Mesendoderm (in vitro differentiated cells): ENCODE measurements at regions not wholly inside any gene's neighbourhood (a gene's known extent, or its start where the extent isn't known, plus 50 kb on each side); places are given as distances from the start of the nearest gene placed in this dataset.

Source experiments
- DNase-seq: peaks from one replicate; pipeline ENCODE4 v3.0.0; 2013
- H2AK5ac ChIP-seq: 2 replicates; pipeline ENCODE4 v1.6.1; 2013; ENCODE audit warnings: low read length, inconsistent platforms
- H2BK120ac ChIP-seq: 2 replicates; pipeline ENCODE4 v1.6.1; 2013; ENCODE audit warnings: low read depth, mild to moderate bottlenecking, low read length, moderate library complexity, mixed read lengths
- H2BK15ac ChIP-seq: replicated peaks from 2 replicates; pipeline ENCODE4 v1.6.1; 2013; ENCODE audit warnings: low read depth, mild to moderate bottlenecking, moderate library complexity
- H2BK5ac ChIP-seq: 2 replicates; pipeline ENCODE4 v1.6.1; 2013; ENCODE audit warnings: low read length, inconsistent platforms
- H3K18ac ChIP-seq: 2 replicates; pipeline ENCODE4 v1.6.1; 2013; ENCODE audit warnings: mild to moderate bottlenecking, low read length, mixed read lengths
- H3K23ac ChIP-seq: one replicate; pipeline ENCODE4 v1.6.1; 2013; ENCODE audit warnings: low read length
- H3K27ac ChIP-seq: 2 replicates; pipeline ENCODE4 v1.5.1; 2013; ENCODE audit warnings: low read depth, mild to moderate bottlenecking, inconsistent platforms, low read length, moderate library complexity
- H3K27me3 ChIP-seq: 2 replicates; pipeline ENCODE4 v1.6.1; 2013; ENCODE audit warnings: low read length, control low read depth, mild to moderate bottlenecking, inconsistent platforms; ENCODE audit not compliant: insufficient read depth, poor library complexity
- H3K36me3 ChIP-seq: 2 replicates; pipeline ENCODE4 v1.6.1; 2013; ENCODE audit warnings: low read length, inconsistent platforms; ENCODE audit not compliant: control insufficient read depth, insufficient read depth
- H3K4ac ChIP-seq: one replicate; pipeline ENCODE4 v1.6.1; 2013; ENCODE audit warnings: low read depth, mild to moderate bottlenecking, low read length, moderate library complexity
- H3K4me1 ChIP-seq: 2 replicates; pipeline ENCODE4 v1.6.1; 2013; ENCODE audit warnings: low read depth, low read length, inconsistent platforms; ENCODE audit not compliant: control insufficient read depth
- H3K4me2 ChIP-seq: 2 replicates; pipeline ENCODE4 v1.6.1; 2013; ENCODE audit warnings: low read length
- H3K4me3 ChIP-seq: 2 replicates; pipeline ENCODE4 v1.5.1; 2013; ENCODE audit warnings: mild to moderate bottlenecking, low read length
- H3K56ac ChIP-seq: one replicate; pipeline ENCODE4 v1.6.1; 2013; ENCODE audit warnings: low read length
- H3K79me1 ChIP-seq: 2 replicates; pipeline ENCODE4 v1.6.1; 2013; ENCODE audit warnings: low read length, inconsistent platforms
- H3K79me2 ChIP-seq: 2 replicates; pipeline ENCODE4 v1.6.1; 2013; ENCODE audit warnings: mild to moderate bottlenecking, low read length; ENCODE audit not compliant: control insufficient read depth, insufficient read depth
- H3K9ac ChIP-seq: 2 replicates; pipeline ENCODE4 v1.6.1; 2013; ENCODE audit warnings: low read length, inconsistent platforms
- H4K5ac ChIP-seq: one replicate; pipeline ENCODE4 v1.6.1; 2013; ENCODE audit warnings: low read length
- H4K8ac ChIP-seq: one replicate; pipeline ENCODE4 v1.6.1; 2013; ENCODE audit warnings: low read depth, mild to moderate bottlenecking, control low read depth, low read length, moderate library complexity
- WGBS: extraction: QIAGEN DNeasy Blood & Tissue Kit; methylation state at CpG from one replicate; pipeline ENCODE4 v1.1.7; 2013; ENCODE audit warnings: low lambda C conversion rate, missing lambda C conversion rate; ENCODE audit not compliant: insufficient coverage; ENCODE audit errors: extremely low coverage; 5-methylcytosine and 5-hydroxymethylcytosine counted together

DNA sequence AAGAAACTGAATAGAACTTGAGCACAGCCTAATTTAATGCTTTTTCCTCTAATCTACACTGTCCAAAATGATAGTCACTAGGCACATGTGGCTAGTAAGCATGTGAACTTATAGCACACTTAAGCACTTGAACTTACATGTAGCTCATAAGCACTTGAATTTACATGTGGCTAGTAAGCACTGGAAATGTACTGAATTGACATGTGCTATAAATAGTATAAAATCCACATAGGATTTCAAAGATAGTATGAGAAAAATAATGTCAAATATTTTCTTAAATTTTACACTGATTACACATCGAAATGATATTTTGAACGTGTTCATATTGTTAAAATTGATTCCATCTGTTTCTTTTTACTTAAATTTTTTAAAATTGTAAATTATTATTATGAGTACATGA, 167.3 kb downstream of the CARTPT start:
- Histone ChIP-seq H3K79me1 (no peaks in the 10 kb centered on the region), H3K56ac (no peak overlapping the region), H3K23ac (no peak overlapping the region), H3K27ac (no peak overlapping the region), H3K4me2 (no peak overlapping the region), H3K9ac (no peak overlapping the region), H3K4ac (no peak overlapping the region), H2BK120ac (no peak overlapping the region), H3K36me3 (no peaks in the 10 kb centered on the region), H4K8ac (no peak overlapping the region), H3K79me2 (no peaks in the 10 kb centered on the region), H3K4me1 (no peaks in the 10 kb centered on the region), H2BK5ac (no peak overlapping the region), H3K27me3 (no peaks in the 10 kb centered on the region), H4K5ac (no peak overlapping the region), H3K4me3 (no peak overlapping the region), H2BK15ac (no peak overlapping the region), H3K18ac (no peak overlapping the region), H2AK5ac (no peak overlapping the region)
- no CpG with 5 or more reads among the region's 2 CpGs for WGBS
- no peak for DNase-seq

DNA sequence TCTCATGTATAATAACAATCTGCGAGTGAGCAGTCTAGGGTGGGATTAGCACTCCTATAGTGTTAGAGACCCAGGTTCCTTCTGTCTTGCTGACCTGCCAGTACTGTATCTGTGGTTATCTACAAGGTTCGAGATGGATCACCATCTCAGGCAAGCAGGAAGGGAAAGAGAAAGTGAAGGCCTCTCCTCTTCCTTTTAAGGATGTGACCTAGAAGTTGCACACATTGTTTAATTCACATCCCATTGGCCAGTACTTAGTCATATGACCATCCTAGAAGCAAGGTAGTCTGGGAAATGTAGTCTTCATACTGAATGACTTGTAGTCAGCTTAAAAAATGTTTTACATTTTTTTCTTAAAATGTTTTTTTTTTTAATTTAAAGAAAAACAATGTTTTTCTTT, 168.6 kb downstream of the CARTPT start:
- H3K23ac ChIP-seq, result no peak overlapping the region
- no peak overlapping the region for H3K9ac ChIP-seq
- no peaks in the 10 kb centered on the region for H3K27me3 ChIP-seq
- no peak overlapping the region for H2BK5ac ChIP-seq
- no peak overlapping the region for H4K8ac ChIP-seq
- H3K4ac ChIP-seq, result no peak overlapping the region
- H3K4me3 ChIP-seq, result no peak overlapping the region
- H3K4me1 ChIP-seq, result no peaks in the 10 kb centered on the region
- H3K79me1 ChIP-seq, result no peaks in the 10 kb centered on the region
- H4K5ac ChIP-seq, result no peak overlapping the region
- no CpG with 5 or more reads among the region's 2 CpGs for WGBS
- no peak overlapping the region for H3K4me2 ChIP-seq
- H3K79me2 ChIP-seq, result no peaks in the 10 kb centered on the region
- H2AK5ac ChIP-seq, result no peak overlapping the region
- no peak overlapping the region for H2BK120ac ChIP-seq
- H3K27ac ChIP-seq, result no peak overlapping the region
- H3K18ac ChIP-seq, result no peak overlapping the region
- H2BK15ac ChIP-seq, result no peak overlapping the region
- peak; percentile 89 for DNase-seq
- H3K36me3 ChIP-seq, result no peaks in the 10 kb centered on the region
- no peak overlapping the region for H3K56ac ChIP-seq

DNA sequence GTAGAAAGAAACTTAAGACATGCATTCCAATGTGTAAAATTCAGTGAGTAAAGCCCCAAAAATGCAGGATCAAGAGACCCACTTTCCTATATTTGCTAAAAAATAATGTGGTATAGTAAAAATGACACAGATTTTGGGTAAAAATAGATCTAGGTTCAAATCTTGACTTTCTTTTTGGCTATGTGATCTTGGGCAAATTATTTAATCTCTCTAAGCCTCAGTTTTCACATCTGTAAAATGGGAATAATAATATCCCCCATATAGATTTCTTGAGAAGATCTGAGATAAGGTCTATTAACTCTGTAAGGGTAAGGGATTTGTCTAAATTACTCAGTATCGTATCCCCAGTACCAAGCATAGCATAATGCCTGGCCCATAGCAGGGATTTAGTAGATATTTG, 172.3 kb downstream of the CARTPT start:
- Histone ChIP-seq H4K8ac (no peak overlapping the region), H3K9ac (no peak overlapping the region), H3K4ac (no peak overlapping the region), H3K4me1 (no peaks in the 10 kb centered on the region), H2BK5ac (no peak overlapping the region), H3K27ac (no peak overlapping the region), H3K18ac (no peak overlapping the region), H4K5ac (no peak overlapping the region), H3K4me2 (no peak overlapping the region), H3K56ac (no peak overlapping the region), H3K36me3 (no peaks in the 10 kb centered on the region), H3K4me3 (no peak overlapping the region), H3K27me3 (no peaks in the 10 kb centered on the region), H2BK15ac (no peak overlapping the region), H2BK120ac (no peak overlapping the region), H2AK5ac (no peak overlapping the region), H3K79me2 (no peaks in the 10 kb centered on the region), H3K79me1 (no peaks in the 10 kb centered on the region), H3K23ac (no peak overlapping the region)
- WGBS, result no CpG with 5 or more reads among the region's 1 CpG
- DNase-seq, result no peak

DNA sequence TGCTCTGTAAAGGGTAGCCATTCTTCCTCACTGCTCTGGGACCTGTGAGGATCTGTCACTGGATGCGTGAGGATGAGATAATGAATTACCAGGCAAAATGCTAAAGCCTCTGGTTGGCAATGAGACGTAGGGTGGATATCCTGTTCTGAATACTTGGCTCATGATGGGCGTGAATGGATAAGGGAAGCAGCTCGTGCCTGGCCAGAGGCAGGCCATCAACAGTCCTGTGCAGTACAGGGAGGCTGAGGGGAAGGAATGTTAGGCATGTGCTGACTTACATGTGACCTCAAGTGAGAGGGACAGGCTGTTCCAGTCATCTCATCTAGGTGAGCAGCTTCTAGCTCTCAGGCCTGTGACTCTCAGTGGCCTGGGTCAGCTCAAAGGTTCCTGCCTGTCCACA, 172.8 kb downstream of the CARTPT start:
- Histone ChIP-seq H3K27ac (no peak overlapping the region), H2BK120ac (no peak overlapping the region), H3K18ac (no peak overlapping the region), H3K4ac (no peak overlapping the region), H3K9ac (no peak overlapping the region), H4K5ac (no peak overlapping the region), H3K79me1 (no peaks in the 10 kb centered on the region), H3K79me2 (no peaks in the 10 kb centered on the region), H3K23ac (no peak overlapping the region), H4K8ac (no peak overlapping the region), H2AK5ac (no peak overlapping the region), H2BK5ac (no peak overlapping the region), H3K56ac (no peak overlapping the region), H2BK15ac (no peak overlapping the region), H3K36me3 (no peaks in the 10 kb centered on the region), H3K4me2 (no peak overlapping the region), H3K27me3 (no peaks in the 10 kb centered on the region), H3K4me3 (no peak overlapping the region), H3K4me1 (no peaks in the 10 kb centered on the region)
- peak; percentile 96 for DNase-seq
- no CpG with 5 or more reads among the region's 4 CpGs for WGBS

DNA sequence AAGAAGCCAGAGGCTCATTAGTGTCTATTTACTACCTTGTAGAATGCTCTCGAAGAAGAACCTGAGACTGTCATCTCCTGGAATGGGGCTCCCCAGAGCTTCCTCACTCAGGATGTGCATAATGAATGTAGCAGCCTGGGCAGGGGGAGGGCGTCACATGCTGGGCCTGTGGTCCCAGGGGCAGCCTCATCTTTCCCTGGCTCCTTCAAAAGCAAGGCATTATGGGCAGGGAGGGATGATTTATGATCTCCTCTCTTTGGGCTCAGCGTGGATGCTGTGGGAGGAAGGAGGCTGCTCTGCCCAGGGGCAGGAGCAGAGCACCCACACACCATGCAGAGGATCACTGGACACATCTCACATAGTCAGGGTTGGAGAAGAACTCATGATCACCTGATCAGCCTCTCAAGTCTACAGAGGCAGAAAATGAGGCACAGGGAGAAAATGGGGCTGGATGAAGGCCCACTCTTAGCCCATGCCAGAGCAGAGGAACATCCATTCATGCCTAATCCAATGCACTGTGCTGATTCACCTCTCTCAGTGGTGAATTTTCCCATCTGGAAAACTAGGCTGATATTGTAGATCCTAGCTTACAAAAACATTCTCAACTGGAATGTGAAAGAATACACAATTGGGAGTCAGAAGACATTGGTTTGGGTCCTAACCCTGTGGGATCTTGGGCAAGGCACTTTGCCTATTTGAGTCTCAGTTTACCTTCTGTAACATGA, 173.7 kb downstream of the CARTPT start:
- Histone ChIP-seq H3K9ac (no peak overlapping the region), H3K4me2 (no peak overlapping the region), H4K8ac (no peak overlapping the region), H3K56ac (no peak overlapping the region), H2AK5ac (no peak overlapping the region), H3K18ac (no peak overlapping the region), H3K4me1 (no peaks in the 10 kb centered on the region), H3K27me3 (no peaks in the 10 kb centered on the region), H3K4me3 (no peak overlapping the region), H3K27ac (no peak overlapping the region), H4K5ac (no peak overlapping the region), H3K79me1 (no peaks in the 10 kb centered on the region), H2BK15ac (no peak overlapping the region), H2BK120ac (no peak overlapping the region), H3K79me2 (no peaks in the 10 kb centered on the region), H3K36me3 (no peaks in the 10 kb centered on the region), H2BK5ac (no peak overlapping the region), H3K23ac (no peak overlapping the region), H3K4ac (no peak overlapping the region)
- DNase-seq, result peak; percentile 61
- no CpG with 5 or more reads among the region's 3 CpGs for WGBS

DNA sequence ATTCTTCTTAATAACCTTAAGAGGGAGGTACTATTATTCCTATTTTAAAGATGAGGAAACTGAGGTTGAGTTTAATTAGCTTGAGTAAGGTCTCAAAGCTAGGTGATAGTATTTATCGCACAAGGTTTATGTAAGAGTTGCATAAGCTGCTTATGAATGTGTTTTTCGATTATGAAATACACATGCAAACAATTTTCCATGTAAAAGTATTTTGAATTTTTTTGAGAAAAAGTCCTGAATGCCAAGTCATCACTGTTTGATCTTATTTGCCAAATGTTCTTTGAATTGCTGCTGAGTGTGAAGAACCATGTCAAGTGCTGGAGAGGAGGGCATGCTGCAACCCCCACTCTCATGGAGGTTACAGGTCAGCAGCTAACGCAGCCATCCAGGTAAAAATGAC, 174.4 kb downstream of the CARTPT start:
- no peak overlapping the region for H3K9ac ChIP-seq
- WGBS, result no CpG with 5 or more reads among the region's 3 CpGs

More for the DNA sequence above, 174.4 kb downstream of the CARTPT start:
- Histone ChIP-seq H3K79me1 (no peaks in the 10 kb centered on the region), H3K27me3 (no peaks in the 10 kb centered on the region), H2BK120ac (no peak overlapping the region), H2BK5ac (no peak overlapping the region), H3K4me3 (no peak overlapping the region), H3K4ac (no peak overlapping the region), H3K23ac (no peak overlapping the region), H3K27ac (no peak overlapping the region), H2BK15ac (no peak overlapping the region), H3K4me1 (no peaks in the 10 kb centered on the region), H2AK5ac (no peak overlapping the region), H3K18ac (no peak overlapping the region), H3K79me2 (no peaks in the 10 kb centered on the region), H3K4me2 (no peak overlapping the region), H3K56ac (no peak overlapping the region), H4K5ac (no peak overlapping the region), H4K8ac (no peak overlapping the region), H3K36me3 (no peaks in the 10 kb centered on the region)
- no peak for DNase-seq
